ENCODE measurements at regions not wholly inside any gene's neighbourhood (a gene's known extent, or its start where the extent isn't known, plus 50 kb on each side); places are given as distances from the start of the nearest gene placed in this dataset.
A peak's percentile ranks its signal among the peaks of the same experiment; 100 is the strongest.

- H3K4me2 ChIP-seq (ENCODE audit: insufficient read depth, low read length): no peak overlapping the region
- H2AFZ ChIP-seq (ENCODE audit: low read depth, low read length): no peak overlapping the region
- no peaks in the 10 kb centered on the region for H3K36me3 ChIP-seq (ENCODE audit: insufficient read depth, low read length)
- ATAC-seq (ENCODE audit: insufficient read depth, low read depth) (no peak), DNase-seq (no peak)
- H3K4me1 ChIP-seq (ENCODE audit: insufficient read depth, low read length): no peaks in the 10 kb centered on the region
- H3K4me3 ChIP-seq (ENCODE audit: low read depth in 1 of 2, low read length in 2 of 2): no peak overlapping the region
- H3K9me3 ChIP-seq (ENCODE audit: insufficient read depth, low read length, severe bottlenecking): no peaks in the 10 kb centered on the region
- no peaks in the 10 kb centered on the region for H4K20me1 ChIP-seq (ENCODE audit: insufficient read depth, low read length)
- no peaks in the 10 kb centered on the region for H3K79me2 ChIP-seq (ENCODE audit: insufficient read depth, low read length)
- H3K9ac ChIP-seq (ENCODE audit: low read depth, low read length): no peak overlapping the region
- TF ChIP-seq CTCF (IDR thresholded peaks at IDR 0.05; ENCODE audit: borderline replicate concordance, extremely low read depth, low read length, poor library complexity, severe bottlenecking): no peak
- no peak for TF ChIP-seq EZH2 (IDR thresholded peaks at IDR 0.05; ENCODE audit: borderline replicate concordance, low read depth, low read length, severe bottlenecking)
- no peak overlapping the region for H3K27ac ChIP-seq (ENCODE audit: low read length)
- no peaks in the 10 kb centered on the region for H3K27me3 ChIP-seq (ENCODE audit: insufficient read depth, low read length, poor library complexity)
Observed at GRCh38 chr4:153093802-153094201, 110.4 kb upstream of the TRIM2 start.

GRCh38 chr4:153094435-153094834, 109.8 kb upstream of the TRIM2 start:
- H2AFZ ChIP-seq (ENCODE audit: low read depth, low read length): no peak overlapping the region
- no peak overlapping the region for H3K27ac ChIP-seq (ENCODE audit: low read length)
- DNase-seq: no peak
- H3K4me1 ChIP-seq (ENCODE audit: insufficient read depth, low read length): no peaks in the 10 kb centered on the region
- no peaks in the 10 kb centered on the region for H3K27me3 ChIP-seq (ENCODE audit: insufficient read depth, low read length, poor library complexity)
- no peak for TF ChIP-seq CTCF (IDR thresholded peaks at IDR 0.05; ENCODE audit: borderline replicate concordance, extremely low read depth, low read length, poor library complexity, severe bottlenecking)
- TF ChIP-seq EZH2 (IDR thresholded peaks at IDR 0.05; ENCODE audit: borderline replicate concordance, low read depth, low read length, severe bottlenecking): no peak
- no peak overlapping the region for H3K9ac ChIP-seq (ENCODE audit: low read depth, low read length)
- H3K4me2 ChIP-seq (ENCODE audit: insufficient read depth, low read length): no peak overlapping the region
- no peak for ATAC-seq (ENCODE audit: insufficient read depth, low read depth)
- no peaks in the 10 kb centered on the region for H3K9me3 ChIP-seq (ENCODE audit: insufficient read depth, low read length, severe bottlenecking)
- no peak overlapping the region for H3K4me3 ChIP-seq (ENCODE audit: low read depth in 1 of 2, low read length in 2 of 2)
- H3K36me3 ChIP-seq (ENCODE audit: insufficient read depth, low read length): no peaks in the 10 kb centered on the region
- no peaks in the 10 kb centered on the region for H3K79me2 ChIP-seq (ENCODE audit: insufficient read depth, low read length)
- no peaks in the 10 kb centered on the region for H4K20me1 ChIP-seq (ENCODE audit: insufficient read depth, low read length)

- H3K4me2 ChIP-seq (ENCODE audit: insufficient read depth, low read length): no peak overlapping the region
- H3K4me3 ChIP-seq (ENCODE audit: low read depth in 1 of 2, low read length in 2 of 2): no peak overlapping the region
- no peaks in the 10 kb centered on the region for H4K20me1 ChIP-seq (ENCODE audit: insufficient read depth, low read length)
- H3K9me3 ChIP-seq (ENCODE audit: insufficient read depth, low read length, severe bottlenecking): no peaks in the 10 kb centered on the region
- ATAC-seq (ENCODE audit: insufficient read depth, low read depth): no peak
- TF ChIP-seq EZH2 (IDR thresholded peaks at IDR 0.05; ENCODE audit: borderline replicate concordance, low read depth, low read length, severe bottlenecking): no peak
- TF ChIP-seq CTCF (IDR thresholded peaks at IDR 0.05; ENCODE audit: borderline replicate concordance, extremely low read depth, low read length, poor library complexity, severe bottlenecking): no peak
- H3K27ac ChIP-seq (ENCODE audit: low read length): no peak overlapping the region
- H3K79me2 ChIP-seq (ENCODE audit: insufficient read depth, low read length): no peaks in the 10 kb centered on the region
- no peak overlapping the region for H3K9ac ChIP-seq (ENCODE audit: low read depth, low read length)
- H2AFZ ChIP-seq (ENCODE audit: low read depth, low read length): peak overlapping the region; percentile 40; the same call in 1 of the 2 replicates
- DNase-seq: no peak
- H3K36me3 ChIP-seq (ENCODE audit: insufficient read depth, low read length): no peaks in the 10 kb centered on the region
- H3K27me3 ChIP-seq (ENCODE audit: insufficient read depth, low read length, poor library complexity): no peaks in the 10 kb centered on the region
- H3K4me1 ChIP-seq (ENCODE audit: insufficient read depth, low read length): no peaks in the 10 kb centered on the region
Observed at GRCh38 chr4:153095448-153096204, 108.6 kb upstream of the TRIM2 start.
